IPS-18a (cell line): ENCODE measurements at regions not wholly inside any gene's neighbourhood (a gene's known extent, or its start where the extent isn't known, plus 50 kb on each side); places are given as distances from the start of the nearest gene placed in this dataset.

Source experiments
- H3K27ac ChIP-seq: one replicate; pipeline ENCODE4 v1.5.1; 2013; ENCODE audit warnings: low read length
- H3K27me3 ChIP-seq: one replicate; pipeline ENCODE4 v1.6.1; 2013; ENCODE audit warnings: mild to moderate bottlenecking, low read length; ENCODE audit not compliant: control insufficient read depth, insufficient read depth
- H3K36me3 ChIP-seq: one replicate; pipeline ENCODE4 v1.6.1; 2013; ENCODE audit warnings: low read depth, low read length; ENCODE audit not compliant: control insufficient read depth
- H3K4me1 ChIP-seq: one replicate; pipeline ENCODE4 v1.6.1; 2013; ENCODE audit warnings: low read depth, low read length; ENCODE audit not compliant: control insufficient read depth
- H3K4me3 ChIP-seq: one replicate; pipeline ENCODE4 v1.5.1; 2013; ENCODE audit warnings: low read length
- H3K9ac ChIP-seq: one replicate; pipeline ENCODE4 v1.6.1; 2013; ENCODE audit warnings: mild to moderate bottlenecking, low read length, moderate library complexity
- H3K9me3 ChIP-seq: one replicate; pipeline ENCODE4 v1.6.1; 2013; ENCODE audit warnings: low read depth, low read length; ENCODE audit not compliant: control insufficient read depth

GRCh38 chr1:177784409-177784808 lies 185.4 kb downstream of the SEC16B start:
- H3K4me3 ChIP-seq: no peak overlapping the region
- H3K4me1 ChIP-seq: peaks cover 11% of the 10 kb centered on the region
- no peak overlapping the region for H3K9ac ChIP-seq
- no peaks in the 10 kb centered on the region for H3K36me3 ChIP-seq
- H3K27me3 ChIP-seq: no peaks in the 10 kb centered on the region
- H3K27ac ChIP-seq: no peak overlapping the region
- H3K9me3 ChIP-seq: no peaks in the 10 kb centered on the region

GRCh38 chr1:177783051-177783450 lies 186.8 kb downstream of the SEC16B start:
- Histone ChIP-seq H3K27ac (no peak overlapping the region), H3K4me3 (no peak overlapping the region), H3K27me3 (no peaks in the 10 kb centered on the region)

GRCh38 chr1:177780096-177780700 lies 189.7 kb downstream of the SEC16B start:
- no peaks in the 10 kb centered on the region for H3K36me3 ChIP-seq
- no peaks in the 10 kb centered on the region for H3K9me3 ChIP-seq
- H3K27ac ChIP-seq: no peak overlapping the region
- no peak overlapping the region for H3K9ac ChIP-seq
- H3K4me3 ChIP-seq: no peak overlapping the region
- no peaks in the 10 kb centered on the region for H3K27me3 ChIP-seq
- peaks cover 19% of the 10 kb centered on the region for H3K4me1 ChIP-seq

More at GRCh38 chr1:177783051-177783450, 186.8 kb downstream of the SEC16B start:
- H3K9me3 ChIP-seq: no peaks in the 10 kb centered on the region
- no peak overlapping the region for H3K9ac ChIP-seq
- H3K4me1 ChIP-seq: peaks cover 22% of the 10 kb centered on the region
- no peaks in the 10 kb centered on the region for H3K36me3 ChIP-seq

- no peak overlapping the region for H3K27ac ChIP-seq
- H3K4me1 ChIP-seq: peaks cover 17% of the 10 kb centered on the region
- H3K27me3 ChIP-seq: no peaks in the 10 kb centered on the region
- H3K9ac ChIP-seq: no peak overlapping the region
- H3K4me3 ChIP-seq: no peak overlapping the region
- H3K9me3 ChIP-seq: peaks cover 3% of the 10 kb centered on the region
- no peaks in the 10 kb centered on the region for H3K36me3 ChIP-seq
Observed at GRCh38 chr1:177779166-177779965, 190.5 kb downstream of the SEC16B start.

- H3K27me3 ChIP-seq: no peaks in the 10 kb centered on the region
- no peak overlapping the region for H3K9ac ChIP-seq
- H3K36me3 ChIP-seq: no peaks in the 10 kb centered on the region
- H3K27ac ChIP-seq: no peak overlapping the region
- H3K4me3 ChIP-seq: no peak overlapping the region
- peaks cover 19% of the 10 kb centered on the region for H3K9me3 ChIP-seq
- H3K4me1 ChIP-seq: peaks cover 17% of the 10 kb centered on the region
Observed at GRCh38 chr1:177775924-177776323, 193.9 kb downstream of the SEC16B start.

- H3K9ac ChIP-seq: no peak overlapping the region
- H3K27ac ChIP-seq: no peak overlapping the region
- H3K27me3 ChIP-seq: no peaks in the 10 kb centered on the region
- no peaks in the 10 kb centered on the region for H3K36me3 ChIP-seq
- H3K4me1 ChIP-seq: peaks cover 2% of the 10 kb centered on the region
- peaks cover 19% of the 10 kb centered on the region for H3K9me3 ChIP-seq
- no peak overlapping the region for H3K4me3 ChIP-seq
Observed at GRCh38 chr1:177772386-177772960, 197.4 kb downstream of the SEC16B start.

GRCh38 chr1:177771688-177772087 lies 198.2 kb downstream of the SEC16B start:
- Histone ChIP-seq H3K4me1 (peaks cover 2% of the 10 kb centered on the region), H3K4me3 (no peak overlapping the region), H3K9me3 (peaks cover 19% of the 10 kb centered on the region), H3K27me3 (no peaks in the 10 kb centered on the region), H3K27ac (no peak overlapping the region), H3K9ac (no peak overlapping the region), H3K36me3 (no peaks in the 10 kb centered on the region)

- Histone ChIP-seq H3K4me3 (no peak overlapping the region), H3K9me3 (peaks cover 19% of the 10 kb centered on the region), H3K27me3 (no peaks in the 10 kb centered on the region), H3K9ac (no peak overlapping the region), H3K36me3 (no peaks in the 10 kb centered on the region), H3K27ac (no peak overlapping the region), H3K4me1 (peaks cover 2% of the 10 kb centered on the region)
Observed at GRCh38 chr1:177770096-177770495, 199.8 kb downstream of the SEC16B start.

GRCh38 chr1:177755851-177756560 lies 213.9 kb downstream of the SEC16B start:
- Histone ChIP-seq H3K9me3 (peaks cover 5% of the 10 kb centered on the region), H3K4me1 (peaks cover 15% of the 10 kb centered on the region), H3K36me3 (no peaks in the 10 kb centered on the region), H3K27me3 (no peaks in the 10 kb centered on the region), H3K9ac (no peak overlapping the region), H3K4me3 (no peak overlapping the region), H3K27ac (no peak overlapping the region)

- Histone ChIP-seq H3K9ac (no peak overlapping the region), H3K9me3 (peaks cover 5% of the 10 kb centered on the region), H3K27ac (no peak overlapping the region), H3K4me1 (peaks cover 15% of the 10 kb centered on the region), H3K4me3 (no peak overlapping the region), H3K36me3 (no peaks in the 10 kb centered on the region), H3K27me3 (no peaks in the 10 kb centered on the region)
Observed at GRCh38 chr1:177754603-177755002, 215.3 kb downstream of the SEC16B start.

- Histone ChIP-seq H3K4me1 (peaks cover 15% of the 10 kb centered on the region), H3K4me3 (no peak overlapping the region), H3K9ac (no peak overlapping the region), H3K27ac (no peak overlapping the region), H3K9me3 (no peaks in the 10 kb centered on the region), H3K36me3 (no peaks in the 10 kb centered on the region), H3K27me3 (no peaks in the 10 kb centered on the region)
Observed at GRCh38 chr1:177753655-177754054, 216.2 kb downstream of the SEC16B start.
